C4-2B (cell line): ENCODE measurements at regions not wholly inside any gene's neighbourhood (a gene's known extent, or its start where the extent isn't known, plus 50 kb on each side); places are given as distances from the start of the nearest gene placed in this dataset.

Experiments
- ZFX ChIP-seq: fragments of 450-650 bp; IDR thresholded peaks from 2 replicates; pipeline ENCODE4 v1.6.1; 2017
- TF ChIP-seq, protein P1 (sequence below): fragments of 450-650 bp; conservative IDR thresholded peaks from 2 replicates; pipeline ENCODE4 v1.5.1; 2017; ENCODE audit warnings: mild to moderate bottlenecking

DNA sequence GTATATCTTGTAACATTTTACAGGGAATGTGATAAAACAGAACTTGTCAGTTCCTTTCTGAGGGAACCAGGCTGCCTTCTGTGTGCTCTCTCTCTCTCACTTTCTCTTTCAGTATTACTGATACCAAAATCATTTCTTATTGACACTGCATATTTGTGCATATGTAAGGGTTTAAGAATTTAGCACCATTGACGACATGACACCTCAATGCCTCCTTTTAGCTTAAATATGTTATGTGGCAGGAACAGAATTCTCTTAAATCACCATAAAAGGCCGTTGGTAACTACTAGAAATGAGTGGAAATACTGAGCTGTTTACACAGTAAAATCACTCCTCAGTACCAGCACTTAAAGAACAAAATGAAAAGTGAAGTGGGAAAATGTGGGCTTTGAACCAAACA lies 457.7 kb upstream of the SYT1 start:
- TF ChIP-seq, protein P1, sequence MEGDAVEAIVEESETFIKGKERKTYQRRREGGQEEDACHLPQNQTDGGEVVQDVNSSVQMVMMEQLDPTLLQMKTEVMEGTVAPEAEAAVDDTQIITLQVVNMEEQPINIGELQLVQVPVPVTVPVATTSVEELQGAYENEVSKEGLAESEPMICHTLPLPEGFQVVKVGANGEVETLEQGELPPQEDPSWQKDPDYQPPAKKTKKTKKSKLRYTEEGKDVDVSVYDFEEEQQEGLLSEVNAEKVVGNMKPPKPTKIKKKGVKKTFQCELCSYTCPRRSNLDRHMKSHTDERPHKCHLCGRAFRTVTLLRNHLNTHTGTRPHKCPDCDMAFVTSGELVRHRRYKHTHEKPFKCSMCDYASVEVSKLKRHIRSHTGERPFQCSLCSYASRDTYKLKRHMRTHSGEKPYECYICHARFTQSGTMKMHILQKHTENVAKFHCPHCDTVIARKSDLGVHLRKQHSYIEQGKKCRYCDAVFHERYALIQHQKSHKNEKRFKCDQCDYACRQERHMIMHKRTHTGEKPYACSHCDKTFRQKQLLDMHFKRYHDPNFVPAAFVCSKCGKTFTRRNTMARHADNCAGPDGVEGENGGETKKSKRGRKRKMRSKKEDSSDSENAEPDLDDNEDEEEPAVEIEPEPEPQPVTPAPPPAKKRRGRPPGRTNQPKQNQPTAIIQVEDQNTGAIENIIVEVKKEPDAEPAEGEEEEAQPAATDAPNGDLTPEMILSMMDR = no peak
- no peak for TF ChIP-seq ZFX
